ENCODE measurements at regions not wholly inside any gene's neighbourhood (a gene's known extent, or its start where the extent isn't known, plus 50 kb on each side); places are given as distances from the start of the nearest gene placed in this dataset.

- TF ChIP-seq POLR2A (IDR thresholded peaks at IDR 0.05; ENCODE audit: low read depth, low read length) (no peak), TAF1 (IDR thresholded peaks at IDR 0.05; ENCODE audit: low read depth, low read length) (no peak), SPI1 (IDR thresholded peaks at IDR 0.05; ENCODE audit: low read depth, low read length) (no peak), POLR2AphosphoS5 (IDR thresholded peaks at IDR 0.05; ENCODE audit: low read depth, low read length) (no peak), POU2F2 (IDR thresholded peaks at IDR 0.05; ENCODE audit: low read depth, low read length) (no peak), PAX5 (IDR thresholded peaks at IDR 0.05; ENCODE audit: insufficient read depth, low read length, severe bottlenecking) (no peak)
Observed at GRCh38 chr6:19547507-19547906, 289.7 kb upstream of the ID4 start.
